T-cell (primary cell): ENCODE measurements at regions not wholly inside any gene's neighbourhood (a gene's known extent, or its start where the extent isn't known, plus 50 kb on each side); places are given as distances from the start of the nearest gene placed in this dataset.

Source experiments
- ATAC-seq, 4 experiments: fragments of 200-7000 bp in 3 of 4; fragments of 150-1000 bp in 1 of 4; cut with Tn5 transposase; replicated peaks in 1 of 4; 1 replicate in 3 of 4; 2 replicates in 1 of 4; pipeline ENCODE4 v1.10.0; 2021; ENCODE audit warnings: moderate library complexity in 3 of 4, mild to moderate bottlenecking in 2 of 4, moderate number of reproducible peaks in 1 of 4
- CTCF ChIA-PET, 2 donors: fragments of 300-600 bp; sonication (Branson Sonifier 250); formaldehyde crosslinking; loops; one replicate each; lab custom pipeline; 2022; ENCODE audit warnings: antibody characterized with exemption in 2 of 2; lab: Charles Lee
- POLR2A ChIA-PET, 2 donors: fragments of 300-600 bp; sonication (Branson Sonifier 250); formaldehyde crosslinking; loops; one replicate each; lab custom pipeline; 2022; ENCODE audit warnings: antibody characterized with exemption in 2 of 2; lab: Charles Lee
- DNase-seq, 35 experiments: peaks; one replicate each; pipeline versions ENCODE4 v3.0.0 to v3.0.0-alpha.2; 2013 to 2023
- H3K27ac ChIP-seq: one replicate; pipeline ENCODE4 v1.5.1; 2013; ENCODE audit warnings: low read length
- H3K27me3 ChIP-seq, 2 experiments: replicated peaks in 1 of 2; 1 replicate in 1 of 2; 2 replicates in 1 of 2; pipeline versions ENCODE4 v1.6.1 to v1.7.0; 2013; ENCODE audit warnings: low read length in 1 of 2, mixed read lengths in 1 of 2; ENCODE audit not compliant: control insufficient read depth in 2 of 2, insufficient read depth in 2 of 2; ENCODE audit errors: extremely low read depth in 1 of 2
- H3K36me3 ChIP-seq, 2 donors: 1 replicate in 1 of 2; 2 replicates in 1 of 2; pipeline versions ENCODE4 v1.6.1 to v1.7.0; 2013; ENCODE audit warnings: low read length in 1 of 2; ENCODE audit not compliant: control insufficient read depth in 2 of 2, insufficient read depth in 1 of 2; ENCODE audit errors: extremely low read depth in 1 of 2
- H3K4me1 ChIP-seq, 2 experiments: 1 replicate in 1 of 2; 2 replicates in 1 of 2; pipeline versions ENCODE4 v1.6.1 to v1.7.0; 2013; ENCODE audit warnings: low read length in 2 of 2, mixed read lengths in 1 of 2; ENCODE audit not compliant: insufficient read depth in 2 of 2, control insufficient read depth in 1 of 2; ENCODE audit errors: extremely low read depth in 1 of 2
- H3K4me3 ChIP-seq, 2 donors: 1 replicate in 1 of 2; 2 replicates in 1 of 2; pipeline versions ENCODE4 v1.5.1 to v1.7.0; 2013; ENCODE audit warnings: mild to moderate bottlenecking in 2 of 2, low read length in 1 of 2, moderate library complexity in 1 of 2; ENCODE audit not compliant: control insufficient read depth in 1 of 2; ENCODE audit errors: extremely low read depth in 1 of 2
- H3K9me3 ChIP-seq: 2 replicates; pipeline ENCODE4 v1.7.0; 2013
- H3K27ac Mint-ChIP-seq, 2 donors: one replicate each; pipeline ENCODE4 v1.8.0; 2020 to 2021; ENCODE audit warnings: mild to moderate bottlenecking in 2 of 2, mixed read lengths in 2 of 2
- H3K27me3 Mint-ChIP-seq, 2 donors: one replicate each; pipeline ENCODE4 v1.8.0; 2021 to 2022; ENCODE audit warnings: mixed read lengths in 2 of 2
- H3K36me3 Mint-ChIP-seq: one replicate; pipeline ENCODE4 v1.8.0; 2021; ENCODE audit warnings: mixed read lengths
- H3K4me1 Mint-ChIP-seq, 3 donors: one replicate each; pipeline ENCODE4 v1.8.0; 2020 to 2022; ENCODE audit warnings: mixed read lengths in 3 of 3, mild to moderate bottlenecking in 1 of 3
- H3K4me3 Mint-ChIP-seq, 3 donors: one replicate each; pipeline ENCODE4 v1.8.0; 2020 to 2022; ENCODE audit warnings: mild to moderate bottlenecking in 3 of 3, mixed read lengths in 3 of 3, moderate library complexity in 3 of 3
- H3K9me3 Mint-ChIP-seq, 3 donors: one replicate each; pipeline ENCODE4 v1.8.0; 2020 to 2022; ENCODE audit warnings: mixed read lengths in 3 of 3
- WGBS: methylation state at CpG from one replicate; pipeline ENCODE4 v1.1.5; 2013; ENCODE audit warnings: missing lambda C conversion rate; ENCODE audit not compliant: insufficient coverage; 5-methylcytosine and 5-hydroxymethylcytosine counted together

DNA sequence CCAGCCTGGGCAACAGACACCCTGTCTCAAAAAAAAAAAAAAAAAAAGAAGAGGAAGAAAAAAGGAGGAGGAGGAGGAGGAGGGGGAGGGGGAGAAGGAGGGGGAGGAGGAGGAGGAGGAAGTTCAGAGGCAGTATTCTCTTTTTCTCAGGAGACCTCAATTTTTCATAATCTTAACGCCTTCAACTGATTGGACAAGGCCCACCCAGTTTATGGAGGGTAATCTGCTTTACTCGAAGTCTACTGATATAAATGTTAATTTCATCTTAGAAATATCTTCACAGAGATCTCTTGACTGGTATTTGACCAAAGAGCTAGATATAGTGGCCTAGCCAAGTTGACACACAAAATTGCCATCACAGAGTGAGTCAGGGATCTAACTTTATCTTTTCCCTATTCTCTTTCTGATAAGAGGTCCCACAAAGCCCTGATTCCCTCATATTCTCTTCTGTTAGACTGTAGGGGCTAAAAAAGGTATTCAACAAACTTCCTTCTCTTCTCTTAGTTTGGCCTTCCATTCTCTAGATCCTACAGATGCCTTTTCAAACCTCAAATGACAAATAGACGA, 115.5 kb upstream of the ABCA1 start:
- Mint-ChIP-seq H3K9me3 (no peaks in the 10 kb centered on the region), H3K4me3 (no peak overlapping the region), H3K27me3 (peaks cover 0 to 4% of the 10 kb centered on the region in 2 donors), H3K27ac (no peak overlapping the region), H3K36me3 (no peaks in the 10 kb centered on the region), H3K4me1 (no peaks in the 10 kb centered on the region)
- H3K27ac ChIP-seq, result no peak overlapping the region
- ATAC-seq, result no peak
- no CpG with 5 or more reads among the region's 3 CpGs for WGBS
- ChIA-PET CTCF (no interaction called here), POLR2A (no interaction called here)
- H3K27me3 ChIP-seq, result no peaks in the 10 kb centered on the region
- DNase-seq, result no peak
- no peaks in the 10 kb centered on the region for H3K9me3 ChIP-seq
- no peaks in the 10 kb centered on the region for H3K36me3 ChIP-seq
- H3K4me3 ChIP-seq, result no peak overlapping the region
- no peaks in the 10 kb centered on the region for H3K4me1 ChIP-seq

DNA sequence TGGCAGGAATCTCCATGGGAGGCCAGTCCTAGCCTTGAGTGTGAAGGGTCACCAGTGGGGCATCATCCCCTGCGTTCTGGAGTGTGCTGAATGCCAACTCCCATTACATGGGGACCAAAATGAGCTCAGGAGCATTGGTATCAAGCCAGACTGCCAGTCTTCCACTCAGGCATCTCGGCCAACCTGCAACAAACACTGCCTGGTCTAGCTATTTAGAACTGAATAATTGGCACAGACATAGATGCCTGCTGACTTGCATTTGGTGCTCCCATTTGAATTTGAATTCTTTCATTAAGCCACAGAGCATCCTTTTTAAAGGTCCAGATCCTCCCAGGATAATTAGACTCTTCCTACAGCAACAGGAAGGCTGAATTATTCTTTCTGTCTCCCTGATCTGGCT, 116.6 kb upstream of the ABCA1 start:
- no peaks in the 10 kb centered on the region for H3K4me1 ChIP-seq
- Mint-ChIP-seq H3K27ac (no peak overlapping the region), H3K4me3 (no peak overlapping the region), H3K36me3 (no peaks in the 10 kb centered on the region), H3K9me3 (no peaks in the 10 kb centered on the region), H3K4me1 (no peaks in the 10 kb centered on the region), H3K27me3 (peaks cover 0 to 4% of the 10 kb centered on the region in 2 donors)
- ATAC-seq (no peak), DNase-seq (no peak)
- CTCF ChIA-PET, result no interaction called here
- POLR2A ChIA-PET, result interaction anchor here in 1 of 2 donors (0.7 kb wide), 1 partner anchor 76 kb away, joined by 4 read pairs; no protein-coding TSS in a partner anchor
- WGBS, result 82% methylated on average over 1 of the region's 2 CpGs
- no peaks in the 10 kb centered on the region for H3K27me3 ChIP-seq
- H3K36me3 ChIP-seq, result no peaks in the 10 kb centered on the region
- no peak overlapping the region for H3K4me3 ChIP-seq
- no peaks in the 10 kb centered on the region for H3K9me3 ChIP-seq
- no peak overlapping the region for H3K27ac ChIP-seq

DNA sequence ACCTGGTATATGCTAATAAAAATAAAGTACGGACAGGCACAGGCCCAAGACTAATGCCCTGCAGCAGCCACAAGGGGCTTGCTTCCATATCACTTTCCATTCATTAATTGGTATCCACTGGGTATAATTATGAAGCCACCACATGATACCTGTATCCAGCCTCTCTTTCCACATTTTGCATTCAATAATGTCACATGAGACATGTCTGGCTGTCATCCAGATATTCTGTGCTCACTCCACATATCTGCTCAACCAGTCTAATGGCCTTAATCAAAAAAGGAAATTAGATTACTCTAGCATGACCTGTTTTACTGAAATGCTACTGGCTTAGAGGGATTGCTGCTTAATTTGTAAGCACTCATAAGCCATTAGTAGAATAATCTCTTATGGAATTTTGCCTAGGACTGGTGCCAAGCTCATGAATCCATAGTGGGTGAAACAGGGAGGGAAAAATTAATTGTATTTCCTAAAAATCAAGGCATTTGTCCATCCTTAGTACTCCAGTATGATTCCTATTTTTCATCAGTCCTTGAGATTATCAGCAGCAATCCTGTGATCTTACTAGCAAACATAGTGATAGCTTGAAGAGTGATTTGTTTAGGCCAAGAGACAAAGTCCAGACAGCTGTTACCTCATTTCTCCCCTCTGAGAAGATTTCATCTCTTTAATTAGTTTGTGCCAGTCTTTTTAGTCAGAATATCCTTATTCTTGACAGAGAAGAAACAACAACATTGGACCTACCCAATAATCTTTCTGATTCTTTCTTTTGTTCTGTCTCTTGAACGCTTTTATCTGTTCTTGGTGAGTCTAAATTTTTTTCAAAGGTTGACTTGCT, 119.2 kb upstream of the ABCA1 start:
- ChIA-PET CTCF (no interaction called here), POLR2A (no interaction called here)
- Mint-ChIP-seq H3K27ac (no peak overlapping the region), H3K27me3 (peaks cover 0 to 5% of the 10 kb centered on the region in 2 donors), H3K4me1 (peaks cover 14 to 16% (median 15%) of the 10 kb centered on the region in 3 donors), H3K4me3 (no peak overlapping the region), H3K9me3 (no peaks in the 10 kb centered on the region), H3K36me3 (no peaks in the 10 kb centered on the region)
- H3K4me1 ChIP-seq, result peaks cover 9 to 12% of the 10 kb centered on the region in 2 experiments
- no peaks in the 10 kb centered on the region for H3K36me3 ChIP-seq
- no peak for DNase-seq
- no peak overlapping the region for H3K4me3 ChIP-seq
- no peaks in the 10 kb centered on the region for H3K9me3 ChIP-seq
- WGBS, result no CpG with 5 or more reads among the region's 2 CpGs
- no peaks in the 10 kb centered on the region for H3K27me3 ChIP-seq
- H3K27ac ChIP-seq, result no peak overlapping the region
- ATAC-seq, result no peak

DNA sequence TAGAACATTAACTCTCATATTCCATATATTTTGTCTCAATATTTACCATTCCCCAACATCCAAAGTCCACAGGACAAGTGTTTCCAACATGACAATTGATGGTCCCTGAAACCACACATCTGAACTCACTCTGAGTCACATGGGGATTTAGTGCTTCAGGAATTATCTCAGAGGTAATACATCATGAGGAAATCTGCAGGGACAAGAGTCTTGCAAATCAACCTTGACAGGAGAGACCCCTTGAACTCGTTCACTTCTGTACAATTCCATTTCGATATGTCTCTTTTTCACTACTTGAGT, 119.7 kb upstream of the ABCA1 start:
- Mint-ChIP-seq H3K27ac (no peak overlapping the region), H3K4me1 (peaks cover 20 to 22% (median 21%) of the 10 kb centered on the region in 3 donors), H3K9me3 (no peaks in the 10 kb centered on the region), H3K27me3 (peaks cover 0 to 5% of the 10 kb centered on the region in 2 donors), H3K36me3 (no peaks in the 10 kb centered on the region), H3K4me3 (no peak overlapping the region)
- ChIA-PET CTCF (no interaction called here), POLR2A (no interaction called here)
- peaks cover 12 to 17% of the 10 kb centered on the region in 2 experiments for H3K4me1 ChIP-seq
- H3K36me3 ChIP-seq, result no peaks in the 10 kb centered on the region
- H3K4me3 ChIP-seq, result no peak overlapping the region
- H3K27ac ChIP-seq, result no peak overlapping the region
- WGBS, result no CpG with 5 or more reads among the region's 2 CpGs
- no peaks in the 10 kb centered on the region for H3K9me3 ChIP-seq
- DNase-seq (no peak), ATAC-seq (no peak)
- no peaks in the 10 kb centered on the region for H3K27me3 ChIP-seq

DNA sequence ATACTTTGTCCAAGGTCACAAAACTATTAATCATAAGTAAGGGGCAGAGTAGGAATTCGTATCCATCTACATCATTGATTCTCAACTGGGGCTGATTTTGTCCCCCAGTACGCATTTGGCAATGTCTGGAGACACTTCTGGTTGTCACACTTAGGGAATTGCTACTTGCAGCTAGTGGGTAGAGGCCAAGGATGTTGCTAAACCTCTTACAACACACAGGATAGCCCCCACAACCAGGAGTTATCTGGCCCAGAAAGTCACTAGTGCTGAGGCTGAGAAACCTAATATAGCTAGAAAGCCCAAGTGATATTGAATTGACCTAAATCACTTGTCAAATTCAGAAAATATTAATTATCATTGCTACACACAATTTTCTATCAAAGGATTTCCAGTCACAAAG, 120.4 kb upstream of the ABCA1 start:
- no peak overlapping the region for H3K27ac Mint-ChIP-seq
- ChIA-PET POLR2A (no interaction called here), CTCF (no interaction called here)
- DNase-seq (no peak), ATAC-seq (no peak)
- no peaks in the 10 kb centered on the region for H3K36me3 Mint-ChIP-seq
- Histone ChIP-seq H3K27ac (no peak overlapping the region), H3K36me3 (no peaks in the 10 kb centered on the region), H3K9me3 (no peaks in the 10 kb centered on the region), H3K4me1 (peaks cover 12 to 17% of the 10 kb centered on the region in 2 experiments), H3K27me3 (no peaks in the 10 kb centered on the region), H3K4me3 (no peak overlapping the region)
- peaks cover 25 to 27% (median 26%) of the 10 kb centered on the region in 3 donors for H3K4me1 Mint-ChIP-seq
- no peaks in the 10 kb centered on the region for H3K9me3 Mint-ChIP-seq
- WGBS, result no CpG with 5 or more reads among the region's 2 CpGs
- peaks cover 0 to 5% of the 10 kb centered on the region in 2 donors for H3K27me3 Mint-ChIP-seq
- no peak overlapping the region for H3K4me3 Mint-ChIP-seq

DNA sequence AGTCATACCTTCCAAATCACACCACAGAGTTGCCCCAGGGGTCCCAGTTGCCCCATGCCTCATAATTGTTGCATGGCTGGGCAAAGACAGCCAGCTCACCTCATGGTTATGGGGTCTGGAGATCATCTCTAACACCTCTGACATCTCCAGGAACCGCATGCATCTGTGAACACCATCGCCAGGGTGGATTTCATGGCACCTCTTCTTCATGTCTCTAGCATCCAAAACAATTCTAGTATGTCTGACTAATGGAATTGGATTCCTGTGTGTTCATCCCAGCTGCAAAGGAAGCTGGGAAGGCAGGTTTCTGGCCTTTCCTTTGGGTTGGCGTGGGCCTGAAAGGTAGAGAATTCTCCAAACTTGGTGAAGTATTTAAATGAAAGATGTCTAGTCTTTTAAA, 122.3 kb upstream of the ABCA1 start:
- ChIA-PET POLR2A (no interaction called here), CTCF (interaction anchor here in 1 of 2 donors (0.6 kb wide), 1 partner anchor 308 kb away, joined by 4 read pairs; no protein-coding TSS in a partner anchor)
- Histone ChIP-seq H3K27ac (no peak overlapping the region), H3K36me3 (no peaks in the 10 kb centered on the region), H3K4me1 (peaks cover 12 to 17% of the 10 kb centered on the region in 2 experiments), H3K27me3 (peaks cover 0 to 5% of the 10 kb centered on the region in 2 experiments), H3K9me3 (no peaks in the 10 kb centered on the region), H3K4me3 (no peak overlapping the region)
- H3K36me3 Mint-ChIP-seq, result no peaks in the 10 kb centered on the region
- no peak for ATAC-seq
- WGBS, result no CpG with 5 or more reads among the region's 3 CpGs
- peaks cover 25 to 34% (median 29%) of the 10 kb centered on the region in 3 donors for H3K4me1 Mint-ChIP-seq
- peaks cover 0 to 1% of the 10 kb centered on the region in 2 donors for H3K27me3 Mint-ChIP-seq
- no peaks in the 10 kb centered on the region for H3K9me3 Mint-ChIP-seq
- no peak for DNase-seq
- H3K4me3 Mint-ChIP-seq, result no peak overlapping the region
- H3K27ac Mint-ChIP-seq, result no peak overlapping the region
